ENCODE measurements at regions not wholly inside any gene's neighbourhood (a gene's known extent, or its start where the extent isn't known, plus 50 kb on each side); places are given as distances from the start of the nearest gene placed in this dataset.

GRCh38 chr16:50998411-50998810 lies 152.7 kb downstream of the SALL1 start:
- Histone ChIP-seq H3K27ac (ENCODE audit: low read depth in 2 of 2, low read length in 1 of 2) (no peak overlapping the region), H3K9me2 (no peaks in the 10 kb centered on the region), H3K79me2 (ENCODE audit: insufficient read depth) (no peaks in the 10 kb centered on the region), H3K36me3 (replicated peaks in 1 of 2; ENCODE audit: control insufficient read depth in 1 of 2, insufficient read depth in 2 of 2, low read length in 1 of 2) (no peaks in the 10 kb centered on the region), H2AFZ (ENCODE audit: low read depth) (no peak overlapping the region), H3K27me3 (ENCODE audit: insufficient read depth) (no peaks in the 10 kb centered on the region), H3F3A (replicated peaks; ENCODE audit: insufficient read depth) (no peaks in the 10 kb centered on the region), H3K4me3 (ENCODE audit: low read depth in 2 of 2, low read length in 1 of 2) (no peak overlapping the region), H3K4me1 (ENCODE audit: control insufficient read depth in 1 of 2, insufficient read depth in 2 of 2, low read depth in 1 of 2, low read length in 1 of 2) (no peaks in the 10 kb centered on the region), H3K4me2 (no peak overlapping the region), H3K9ac (no peak overlapping the region), H3K9me3 (no peaks in the 10 kb centered on the region), H4K20me1 (ENCODE audit: insufficient read depth) (no peaks in the 10 kb centered on the region)
- WGBS (ENCODE audit: low lambda C conversion rate): 6% methylated on average over 2 of the region's 2 CpGs
- ChIA-PET POLR2A (no interaction called here), CTCF (interaction anchor here (0.6 kb wide), 1 partner anchor 932 kb away, joined by 3 read pairs; no protein-coding TSS in a partner anchor)
- TF ChIP-seq FOXM1 (IDR thresholded peaks at IDR 0.05; ENCODE audit: low read depth): no peak
- TF ChIP-seq POLR2AphosphoS5 (IDR thresholded peaks at IDR 0.05; ENCODE audit: low read depth, low read length): no peak
- TF ChIP-seq EZH2phosphoT487 (IDR thresholded peaks at IDR 0.05; ENCODE audit: borderline replicate concordance, low read depth): no peak
- no peak for TF ChIP-seq TAF1 (IDR thresholded peaks at IDR 0.05; ENCODE audit: borderline replicate concordance, low read depth, low read length)
- TF ChIP-seq SIN3A (IDR thresholded peaks at IDR 0.05; ENCODE audit: borderline replicate concordance, low read depth, low read length): no peak
- TF ChIP-seq GATA2 (CRISPR knock-in tag; IDR thresholded peaks at IDR 0.05): no peak
- DNase-seq: no peak

GRCh38 chr16:50997679-50998078 lies 153.4 kb downstream of the SALL1 start:
- no peak overlapping the region for H3K9ac ChIP-seq
- H4K20me1 ChIP-seq (ENCODE audit: insufficient read depth): no peaks in the 10 kb centered on the region
- no peak overlapping the region for H3K27ac ChIP-seq (ENCODE audit: low read depth in 2 of 2, low read length in 1 of 2)
- H3K79me2 ChIP-seq (ENCODE audit: insufficient read depth): no peaks in the 10 kb centered on the region
- no peaks in the 10 kb centered on the region for H3K36me3 ChIP-seq (replicated peaks in 1 of 2; ENCODE audit: control insufficient read depth in 1 of 2, insufficient read depth in 2 of 2, low read length in 1 of 2)
- no peaks in the 10 kb centered on the region for H3K27me3 ChIP-seq (ENCODE audit: insufficient read depth)
- ChIA-PET CTCF (no interaction called here), POLR2A (no interaction called here)
- no peaks in the 10 kb centered on the region for H3K9me2 ChIP-seq
- H3K9me3 ChIP-seq: no peaks in the 10 kb centered on the region
- no peak overlapping the region for H3K4me3 ChIP-seq (ENCODE audit: low read depth in 2 of 2, low read length in 1 of 2)
- no peak overlapping the region for H2AFZ ChIP-seq (ENCODE audit: low read depth)
- no peak for DNase-seq
- WGBS (ENCODE audit: low lambda C conversion rate): 19% methylated on average over 6 of the region's 6 CpGs
- no peak overlapping the region for H3K4me2 ChIP-seq
- H3K4me1 ChIP-seq (ENCODE audit: control insufficient read depth in 1 of 2, insufficient read depth in 2 of 2, low read depth in 1 of 2, low read length in 1 of 2): no peaks in the 10 kb centered on the region
- no peaks in the 10 kb centered on the region for H3F3A ChIP-seq (replicated peaks; ENCODE audit: insufficient read depth)
- TF ChIP-seq NFIC (IDR thresholded peaks at IDR 0.05; ENCODE audit: borderline replicate concordance): no peak
- TF ChIP-seq MXI1 (IDR thresholded peaks at IDR 0.05; ENCODE audit: low read depth, low read length): no peak

GRCh38 chr16:50996830-50997186 lies 154.3 kb downstream of the SALL1 start:
- CTCF ChIA-PET: interaction anchor here (1.2 kb wide), 1 partner anchor 38 kb away, joined by 3 read pairs; no protein-coding TSS in a partner anchor
- H3K27ac ChIP-seq (ENCODE audit: low read depth in 2 of 2, low read length in 1 of 2): no peak overlapping the region
- H3K9me3 ChIP-seq: no peaks in the 10 kb centered on the region
- no peak overlapping the region for H3K4me2 ChIP-seq
- POLR2A ChIA-PET: no interaction called here
- no peak for DNase-seq
- no peak overlapping the region for H3K9ac ChIP-seq
- no peaks in the 10 kb centered on the region for H3F3A ChIP-seq (replicated peaks; ENCODE audit: insufficient read depth)
- H2AFZ ChIP-seq (ENCODE audit: low read depth): no peak overlapping the region
- H3K27me3 ChIP-seq (ENCODE audit: insufficient read depth): no peaks in the 10 kb centered on the region
- no peak overlapping the region for H3K4me3 ChIP-seq (ENCODE audit: low read depth in 2 of 2, low read length in 1 of 2)
- H3K4me1 ChIP-seq (ENCODE audit: control insufficient read depth in 1 of 2, insufficient read depth in 2 of 2, low read depth in 1 of 2, low read length in 1 of 2): no peaks in the 10 kb centered on the region
- no peaks in the 10 kb centered on the region for H3K9me2 ChIP-seq
- no peaks in the 10 kb centered on the region for H4K20me1 ChIP-seq (ENCODE audit: insufficient read depth)
- H3K79me2 ChIP-seq (ENCODE audit: insufficient read depth): no peaks in the 10 kb centered on the region
- no peaks in the 10 kb centered on the region for H3K36me3 ChIP-seq (replicated peaks in 1 of 2; ENCODE audit: control insufficient read depth in 1 of 2, insufficient read depth in 2 of 2, low read length in 1 of 2)
- 19% methylated on average over 4 of the region's 4 CpGs for WGBS (ENCODE audit: low lambda C conversion rate)
- TF ChIP-seq MAX (IDR thresholded peaks at IDR 0.05; ENCODE audit: low read depth) (no peak), SIN3A (IDR thresholded peaks at IDR 0.05; ENCODE audit: borderline replicate concordance, low read depth, low read length) (no peak), YY1 (IDR thresholded peaks at IDR 0.05; ENCODE audit: low read depth) (no peak), CTCF (IDR thresholded peaks at IDR 0.05) (no peak), USF1 (IDR thresholded peaks at IDR 0.05; ENCODE audit: borderline replicate concordance, low read depth) (no peak), MEF2A (IDR thresholded peaks at IDR 0.05; ENCODE audit: borderline replicate concordance, low read depth) (no peak), NFIC (IDR thresholded peaks at IDR 0.05; ENCODE audit: borderline replicate concordance) (no peak), RAD21 (IDR thresholded peaks at IDR 0.05; ENCODE audit: low read length) (no peak), CHD2 (IDR thresholded peaks at IDR 0.05; ENCODE audit: low read length, partially characterized antibody) (no peak), TAF1 (IDR thresholded peaks at IDR 0.05; ENCODE audit: borderline replicate concordance, low read depth, low read length) (no peak), ELF1 (IDR thresholded peaks at IDR 0.05) (no peak), SMC3 (IDR thresholded peaks at IDR 0.05; ENCODE audit: low read depth, low read length) (no peak), RXRA (IDR thresholded peaks at IDR 0.05; ENCODE audit: borderline replicate concordance, low read depth) (no peak), MXI1 (IDR thresholded peaks at IDR 0.05; ENCODE audit: low read depth, low read length) (no peak), GABPA (IDR thresholded peaks at IDR 0.05; ENCODE audit: low read depth) (no peak), FOXJ3 (CRISPR knock-in tag; IDR thresholded peaks at IDR 0.05) (no peak), RCOR1 (IDR thresholded peaks at IDR 0.05; ENCODE audit: low read length) (no peak)

Data from SK-N-SH (cell line).